SK-N-SH (cell line): ENCODE measurements at regions not wholly inside any gene's neighbourhood (a gene's known extent, or its start where the extent isn't known, plus 50 kb on each side); places are given as distances from the start of the nearest gene placed in this dataset.

Experiments
- CTCF ChIP-seq: fragments of 200-600 bp; sonication (generic); IDR thresholded peaks from 2 replicates; pipeline ENCODE4 v1.6.1; 2017; ENCODE audit warnings: antibody characterized with exemption, mild to moderate bottlenecking, moderate library complexity
- JUND ChIP-seq: IDR thresholded peaks from 2 replicates; pipeline ENCODE4 v1.4.0; 2012
- MAX ChIP-seq: IDR thresholded peaks from 2 replicates; pipeline ENCODE4 v1.4.0; 2012; ENCODE audit warnings: low read depth
- MXI1 ChIP-seq: IDR thresholded peaks from 2 replicates; pipeline ENCODE4 v1.6.1; 2012; ENCODE audit warnings: mild to moderate bottlenecking, low read depth, low read length, improper control_type of control experiment
- PBX3 ChIP-seq: IDR thresholded peaks from 2 replicates; pipeline ENCODE4; 2012
- RAD21 ChIP-seq: IDR thresholded peaks from 2 replicates; pipeline ENCODE4 v1.6.1; 2012; ENCODE audit warnings: mild to moderate bottlenecking, low read length
- REST ChIP-seq: IDR thresholded peaks from 2 replicates; pipeline ENCODE4 v1.6.1; 2012; ENCODE audit warnings: mild to moderate bottlenecking, low read depth, low read length, moderate library complexity
- SIN3A ChIP-seq: IDR thresholded peaks from 2 replicates; pipeline ENCODE4 v1.6.1; 2012; ENCODE audit warnings: low read depth, mild to moderate bottlenecking, low read length, moderate library complexity, borderline replicate concordance
- SMC3 ChIP-seq: IDR thresholded peaks from 2 replicates; pipeline ENCODE4 v1.6.1; 2012; ENCODE audit warnings: low read depth, low read length, improper control_type of control experiment
- TEAD4 ChIP-seq: IDR thresholded peaks from 2 replicates; pipeline ENCODE4 v1.4.0; 2012; ENCODE audit warnings: mild to moderate bottlenecking, borderline replicate concordance; ENCODE audit not compliant: insufficient read depth

- no peak for TF ChIP-seq REST
- TF ChIP-seq CTCF = no peak
- no peak for TF ChIP-seq MXI1
- no peak for TF ChIP-seq SIN3A
- no peak for TF ChIP-seq PBX3
- no peak for TF ChIP-seq RAD21
- no peak for TF ChIP-seq MAX
- no peak for TF ChIP-seq TEAD4
- no peak for TF ChIP-seq SMC3
- no peak for TF ChIP-seq JUND
Observed at GRCh38 chr14:83741269-83741668, 1788.7 kb upstream of the FLRT2 start.
